PC-9 (cell line): ENCODE measurements at regions not wholly inside any gene's neighbourhood (a gene's known extent, or its start where the extent isn't known, plus 50 kb on each side); places are given as distances from the start of the nearest gene placed in this dataset.

Source experiments
- BruUV-seq: library from RNA; stranded (reverse); fragments of 400-500 nt; replicated peaks from 2 replicates; lab custom pipeline; 2021; lab: Mats Ljungman, UMichigan
- CTCF ChIA-PET: fragments of 300-600 bp; sonication (Branson Sonifier 250); formaldehyde crosslinking; loops from one replicate; lab custom pipeline; 2022; ENCODE audit warnings: antibody characterized with exemption; lab: Charles Lee
- POLR2A ChIA-PET: fragments of 300-600 bp; sonication (Branson Sonifier 250); formaldehyde crosslinking; loops from one replicate; lab custom pipeline; 2022; ENCODE audit warnings: antibody characterized with exemption; ENCODE audit not compliant: unreplicated experiment; lab: Charles Lee
- DNase-seq, 2 experiments: peaks; one replicate each; pipeline versions ENCODE4 v3.0.0 to v3.0.0-alpha.2; 2015 to 2022; ENCODE audit warnings: mixed read lengths in 1 of 2
- H2AFZ ChIP-seq: fragments of 200-600 bp; sonication (generic); 2 replicates; pipeline ENCODE4 v1.8.1; 2017; ENCODE audit warnings: antibody characterized with exemption
- H3F3A ChIP-seq: fragments of 200-600 bp; sonication (generic); 2 replicates; pipeline ENCODE4 v1.8.1; 2017; ENCODE audit warnings: antibody characterized with exemption, mild to moderate bottlenecking, low read depth; ENCODE audit not compliant: insufficient read depth
- H3K27ac ChIP-seq: fragments of 200-600 bp; sonication (generic); 2 replicates; pipeline ENCODE4 v1.6.1; 2016; ENCODE audit warnings: mixed run types
- H3K27me3 ChIP-seq: fragments of 200-600 bp; sonication (generic); 2 replicates; pipeline ENCODE4 v1.6.1; 2016; ENCODE audit warnings: low read depth, mixed run types; ENCODE audit not compliant: insufficient read depth
- H3K36me3 ChIP-seq: fragments of 200-600 bp; sonication (generic); 2 replicates; pipeline ENCODE4 v1.6.1; 2016; ENCODE audit warnings: low read depth, mixed run types
- H3K4me1 ChIP-seq: fragments of 200-600 bp; sonication (generic); replicated peaks from 2 replicates; pipeline ENCODE4 v1.6.1; 2016; ENCODE audit warnings: mixed run types; ENCODE audit not compliant: insufficient read depth
- H3K4me2 ChIP-seq: fragments of 200-600 bp; sonication (generic); 2 replicates; pipeline ENCODE4 v1.6.1; 2017; ENCODE audit warnings: mixed run types
- H3K4me3 ChIP-seq: fragments of 200-600 bp; sonication (generic); 2 replicates; pipeline ENCODE4 v1.6.1; 2016; ENCODE audit warnings: mixed run types
- H3K79me2 ChIP-seq: fragments of 200-600 bp; sonication (generic); 2 replicates; pipeline ENCODE4 v1.6.1; 2017; ENCODE audit warnings: low read depth, mixed run types
- H3K9me2 ChIP-seq: fragments of 200-600 bp; sonication (generic); 2 replicates; pipeline ENCODE4 v1.8.1; 2017; ENCODE audit warnings: mild to moderate bottlenecking; ENCODE audit not compliant: insufficient read depth
- H3K9me3 ChIP-seq: fragments of 200-600 bp; sonication (generic); 2 replicates; pipeline ENCODE4 v1.8.1; 2016; ENCODE audit warnings: low read depth; ENCODE audit not compliant: insufficient read depth
- H4K20me1 ChIP-seq: fragments of 200-600 bp; sonication (generic); 2 replicates; pipeline ENCODE4 v1.8.1; 2017; ENCODE audit not compliant: insufficient read depth
- CTCF ChIP-seq: fragments of 200-600 bp; sonication (generic); conservative IDR thresholded peaks from 2 replicates; pipeline ENCODE4 v1.6.1; 2017; ENCODE audit warnings: mixed run types, antibody characterized with exemption, mild to moderate bottlenecking, moderate library complexity
- EZH2 ChIP-seq: fragments of 200-600 bp; sonication (generic); IDR thresholded peaks from 2 replicates; pipeline ENCODE4 v1.8.0; 2017; ENCODE audit warnings: antibody characterized with exemption, low read depth
- intact Hi-C: fragments of 100-400 bp; cut with micrococcal nuclease; formaldehyde crosslinking; loops from one replicate; pipeline ENCODE4 v1.10.0; 2022; ENCODE audit not compliant: unreplicated experiment

DNA sequence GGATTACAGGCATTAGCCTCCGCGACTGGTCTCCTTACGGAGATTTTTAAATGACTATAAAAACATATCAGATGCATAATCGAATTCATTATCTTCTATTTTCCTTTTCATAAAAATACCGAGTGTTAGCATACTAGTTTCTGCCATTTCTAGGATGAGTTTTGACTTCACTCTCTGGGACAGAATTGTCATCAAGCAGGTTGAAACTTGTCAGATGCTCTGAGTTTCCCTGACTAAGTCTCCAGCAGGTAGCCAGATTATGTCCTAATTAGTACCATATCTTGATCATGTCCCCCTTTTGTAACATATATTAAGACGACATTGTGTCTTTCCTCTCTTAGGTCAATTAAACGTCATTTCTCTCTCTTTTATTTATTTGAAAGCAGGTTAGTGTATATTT, 103.5 kb upstream of the RASSF8 start:
- Histone ChIP-seq H3K79me2 (no peaks in the 10 kb centered on the region), H4K20me1 (no peaks in the 10 kb centered on the region), H3K9me2 (no peaks in the 10 kb centered on the region), H3K4me3 (no peak overlapping the region), H3K36me3 (no peaks in the 10 kb centered on the region), H3K27me3 (no peaks in the 10 kb centered on the region), H3K4me1 (no peaks in the 10 kb centered on the region), H2AFZ (no peak overlapping the region), H3K27ac (no peak overlapping the region), H3K4me2 (no peak overlapping the region), H3F3A (no peaks in the 10 kb centered on the region), H3K9me3 (no peaks in the 10 kb centered on the region)
- no TSS peak for BruUV-seq
- no peak for DNase-seq
- intact Hi-C loops = no loop called here
- CTCF ChIA-PET = interaction anchor here (0.6 kb wide), 1 partner anchor 178 kb away, joined by 3 read pairs; no protein-coding TSS in a partner anchor
- TF ChIP-seq CTCF (no peak), EZH2 (no peak)
- POLR2A ChIA-PET = no interaction called here

- TF ChIP-seq CTCF = no peak
- TF ChIP-seq EZH2 = no peak
- DNase-seq = no peak
- no peak overlapping the region for H3K4me3 ChIP-seq
- H3K27me3 ChIP-seq = no peaks in the 10 kb centered on the region
- H2AFZ ChIP-seq = no peak overlapping the region
- no peaks in the 10 kb centered on the region for H4K20me1 ChIP-seq
- no peaks in the 10 kb centered on the region for H3K79me2 ChIP-seq
- no peaks in the 10 kb centered on the region for H3K36me3 ChIP-seq
- BruUV-seq = no TSS peak
- no peaks in the 10 kb centered on the region for H3F3A ChIP-seq
- H3K27ac ChIP-seq = no peak overlapping the region
- no peak overlapping the region for H3K4me2 ChIP-seq
- no peaks in the 10 kb centered on the region for H3K9me3 ChIP-seq
- intact Hi-C loops = no loop called here
- ChIA-PET CTCF (no interaction called here), POLR2A (no interaction called here)
- H3K4me1 ChIP-seq = no peaks in the 10 kb centered on the region
- no peaks in the 10 kb centered on the region for H3K9me2 ChIP-seq
Measured at GRCh38 chr12:25855716-25856115, 102.8 kb upstream of the RASSF8 start.

- DNase-seq = no peak
Measured at GRCh38 chr12:25859976-25860375, 98.5 kb upstream of the RASSF8 start.

More at GRCh38 chr12:25859976-25860375, 98.5 kb upstream of the RASSF8 start:
- no peak for TF ChIP-seq EZH2
- TF ChIP-seq CTCF = no peak
- no peak overlapping the region for H3K27ac ChIP-seq
- no peaks in the 10 kb centered on the region for H3K36me3 ChIP-seq
- no peaks in the 10 kb centered on the region for H4K20me1 ChIP-seq
- no peaks in the 10 kb centered on the region for H3F3A ChIP-seq
- no peaks in the 10 kb centered on the region for H3K9me3 ChIP-seq
- H3K9me2 ChIP-seq = no peaks in the 10 kb centered on the region
- no peaks in the 10 kb centered on the region for H3K27me3 ChIP-seq
- no peaks in the 10 kb centered on the region for H3K4me1 ChIP-seq
- H3K79me2 ChIP-seq = no peaks in the 10 kb centered on the region
- ChIA-PET POLR2A (no interaction called here), CTCF (no interaction called here)
- BruUV-seq = no TSS peak
- no peak overlapping the region for H3K4me2 ChIP-seq
- H3K4me3 ChIP-seq = no peak overlapping the region
- no peak overlapping the region for H2AFZ ChIP-seq
- intact Hi-C loops = no loop called here
